GM19395 (cell line): ENCODE measurements at regions not wholly inside any gene's neighbourhood (a gene's known extent, or its start where the extent isn't known, plus 50 kb on each side); places are given as distances from the start of the nearest gene placed in this dataset.

Experiments used
- ATAC-seq: cut with Tn5 transposase; IDR thresholded peaks from one replicate; pipeline ENCODE4 v1.9.1; 2021; ENCODE audit warnings: mild to moderate bottlenecking, moderate library complexity; ENCODE audit not compliant: unreplicated experiment

DNA sequence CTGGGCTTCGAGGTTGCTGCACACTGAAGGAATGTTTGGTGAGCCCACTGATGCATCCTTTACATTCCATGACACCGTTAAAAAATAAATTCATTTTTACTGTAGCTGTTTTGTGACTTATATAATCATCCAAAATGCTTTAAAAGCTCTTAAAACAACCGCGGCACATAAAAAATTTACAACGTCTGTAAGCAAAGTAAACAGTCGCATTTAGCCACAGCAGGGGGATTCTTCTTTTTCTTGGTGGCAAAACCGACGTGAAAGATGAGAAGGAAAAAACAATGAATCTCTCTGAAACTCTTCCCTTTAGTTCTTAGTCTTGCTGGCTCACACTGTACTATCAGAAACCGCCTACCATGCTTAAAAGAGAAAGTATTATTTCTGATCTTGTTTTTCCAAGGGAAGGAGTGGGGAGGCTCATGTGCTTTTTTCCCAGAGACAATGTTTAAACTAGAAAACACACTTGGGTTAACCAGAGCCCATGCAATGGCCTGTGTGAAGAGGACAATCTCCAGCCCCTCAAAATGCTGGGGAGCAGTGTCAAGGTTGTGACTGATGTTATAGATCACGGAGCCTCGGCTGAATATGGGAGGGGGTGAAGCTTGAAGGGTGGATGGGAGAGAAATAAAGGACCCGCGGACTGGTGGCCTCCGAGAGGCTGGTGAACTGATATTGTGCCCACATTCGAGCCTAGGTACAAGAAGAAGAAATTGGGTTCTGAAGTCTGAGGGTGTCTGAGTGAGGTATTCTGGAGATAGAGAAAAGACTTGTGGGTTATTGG is 91.1 kb downstream of the IRF8 start:
- no peak for ATAC-seq

GRCh38 chr16:85990861-85991301 is 91.9 kb downstream of the IRF8 start:
- ATAC-seq: no peak

DNA sequence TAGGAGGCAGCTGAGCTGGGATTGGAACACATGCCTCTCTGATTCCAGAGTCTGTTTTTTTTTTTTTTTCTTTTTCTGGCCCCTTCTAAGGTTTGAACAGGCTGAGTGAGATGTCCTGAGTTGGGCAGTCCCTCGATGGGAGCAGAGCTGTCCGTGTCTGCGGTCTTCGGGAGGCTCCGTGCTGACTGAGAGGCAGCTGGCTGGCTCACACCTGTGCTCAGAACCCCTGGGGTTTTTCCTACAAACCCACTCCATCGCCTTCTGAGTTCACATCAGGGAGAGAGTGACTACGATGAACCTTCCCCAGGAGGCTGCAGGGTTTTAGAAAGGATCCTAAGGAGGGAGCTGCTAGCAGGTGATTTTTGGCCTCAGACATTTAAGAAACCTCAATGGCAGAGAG is 92.5 kb downstream of the IRF8 start:
- no peak for ATAC-seq

GRCh38 chr16:85991856-85992255 is 92.9 kb downstream of the IRF8 start:
- ATAC-seq: no peak

DNA sequence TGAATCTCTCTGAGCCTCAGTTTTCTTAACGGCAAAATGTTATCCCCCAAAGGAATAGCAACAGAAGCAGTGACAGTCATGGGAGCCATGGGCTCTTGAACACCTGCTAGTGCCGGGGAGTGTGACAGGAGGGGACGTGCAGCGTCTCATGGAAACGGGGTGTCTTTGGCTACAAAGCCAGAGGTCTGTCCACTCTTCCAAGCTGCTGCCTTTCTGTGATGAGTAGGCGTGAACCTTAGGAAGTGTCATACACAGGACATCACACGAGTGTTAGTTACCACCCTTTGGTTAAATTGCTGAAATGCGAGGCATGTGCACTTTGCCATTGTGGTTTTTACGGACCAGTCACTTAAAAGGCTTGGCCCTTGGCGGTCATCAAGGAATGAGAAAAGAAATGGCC is 93.4 kb downstream of the IRF8 start:
- no peak for ATAC-seq

GRCh38 chr16:85992779-85993178 is 93.8 kb downstream of the IRF8 start:
- ATAC-seq: no peak

GRCh38 chr16:85994492-85995490 is 95.8 kb downstream of the IRF8 start:
- no peak for ATAC-seq

GRCh38 chr16:85995541-85996423 is 96.8 kb downstream of the IRF8 start:
- ATAC-seq: no peak

DNA sequence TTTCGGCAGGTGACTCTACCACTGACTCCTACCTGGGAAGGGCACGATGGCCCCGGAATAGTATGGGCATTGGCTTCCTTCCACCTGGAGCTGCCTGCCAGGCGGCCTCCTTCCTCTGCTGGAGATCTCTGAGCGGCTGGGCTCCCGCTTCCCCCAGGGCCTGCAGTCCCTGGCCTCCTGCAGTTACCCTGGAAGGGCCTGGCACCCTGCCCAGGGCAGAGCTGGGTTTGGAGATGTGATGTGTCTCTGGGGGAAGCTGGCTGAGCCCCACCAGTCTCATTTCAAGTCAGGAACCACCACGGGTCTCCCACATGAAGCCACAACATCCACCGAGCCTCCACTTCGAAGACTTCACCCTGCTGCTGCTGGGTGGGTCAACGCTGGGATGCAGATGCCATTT is 97.9 kb downstream of the IRF8 start:
- ATAC-seq: no peak

- ATAC-seq: no peak
Observed at GRCh38 chr16:85998171-85998867, 99.4 kb downstream of the IRF8 start.

DNA sequence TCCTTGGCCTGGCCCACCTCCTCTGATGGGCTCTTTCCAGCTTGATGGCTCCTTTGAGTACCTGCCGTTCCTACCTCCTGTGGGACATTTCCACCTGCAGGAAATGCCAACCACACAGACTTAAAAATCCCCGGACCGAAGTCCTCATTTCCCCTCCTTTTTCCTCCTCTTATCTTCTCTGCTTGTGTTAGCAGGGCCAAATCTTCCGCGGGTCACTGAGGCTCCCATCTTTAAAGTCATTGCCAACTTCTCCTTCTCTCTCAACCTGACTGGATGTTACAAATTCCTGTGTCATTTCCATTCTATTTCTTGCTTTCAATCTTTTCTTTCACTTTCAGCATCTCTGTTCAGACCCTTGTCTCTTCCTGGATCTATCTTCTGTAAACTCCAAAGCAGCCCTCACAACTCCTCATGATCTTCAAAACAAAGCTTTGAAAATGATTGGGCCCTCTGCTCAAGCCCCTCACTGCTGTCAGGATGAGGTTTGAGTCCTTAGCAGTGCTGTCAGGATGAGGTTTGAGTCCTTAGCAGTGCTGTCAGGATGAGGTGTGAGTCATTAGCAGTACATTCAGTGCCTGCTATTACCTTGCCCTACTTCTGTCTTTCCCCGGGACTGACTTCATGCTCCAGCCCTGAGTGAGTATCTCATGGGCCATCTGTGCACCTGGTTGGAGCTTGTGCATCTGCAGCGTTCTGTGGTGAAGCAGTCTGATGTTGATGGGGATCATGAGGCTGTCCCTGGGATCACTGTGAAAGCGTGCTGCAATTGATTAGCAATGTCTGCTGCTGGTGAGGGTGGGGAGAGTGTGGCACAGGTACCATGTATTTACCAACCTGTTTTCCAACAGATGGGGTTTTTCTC is 100.1 kb downstream of the IRF8 start:
- ATAC-seq: no peak

DNA sequence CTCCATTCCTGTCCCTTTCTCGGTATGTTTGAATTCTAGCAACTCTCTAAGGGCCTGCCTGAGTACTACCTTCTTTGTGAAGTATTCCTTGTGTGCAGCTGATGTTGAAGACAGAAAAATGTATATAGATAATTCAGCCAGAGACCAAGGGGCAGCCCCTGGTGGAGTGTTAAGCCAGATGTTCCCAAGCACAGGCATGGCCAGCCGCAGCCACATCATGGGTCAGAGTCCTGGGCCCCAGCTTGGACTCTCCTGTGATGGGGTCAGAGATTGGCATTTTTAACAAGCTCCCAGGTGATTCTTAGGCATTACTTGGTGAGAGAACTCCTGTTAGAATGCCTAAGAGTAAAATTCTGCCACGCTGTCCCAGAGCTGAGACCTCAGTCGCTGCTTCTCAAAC is 100.8 kb downstream of the IRF8 start:
- no peak for ATAC-seq

- ATAC-seq: no peak
Observed at GRCh38 chr16:86002178-86002900, 103.4 kb downstream of the IRF8 start.

DNA sequence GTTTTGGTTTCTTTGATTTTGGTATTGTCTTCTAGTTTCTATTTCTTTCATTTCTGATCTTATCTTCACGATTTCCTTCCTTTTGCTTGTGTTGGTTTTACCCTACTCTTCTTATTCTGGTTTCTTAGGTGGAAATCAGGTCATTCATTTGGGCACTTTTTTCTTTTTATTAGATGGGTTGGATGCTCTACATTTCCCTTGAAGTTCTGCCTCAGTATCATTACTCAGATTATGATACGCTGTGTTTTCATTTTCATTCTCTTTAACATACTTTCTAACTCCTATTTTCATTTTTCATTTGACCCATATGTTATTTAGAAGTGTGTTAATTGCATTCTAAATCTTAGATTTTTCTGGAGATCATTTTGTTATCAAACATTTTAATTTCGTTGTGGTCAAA is 108.6 kb downstream of the IRF8 start:
- no peak for ATAC-seq

DNA sequence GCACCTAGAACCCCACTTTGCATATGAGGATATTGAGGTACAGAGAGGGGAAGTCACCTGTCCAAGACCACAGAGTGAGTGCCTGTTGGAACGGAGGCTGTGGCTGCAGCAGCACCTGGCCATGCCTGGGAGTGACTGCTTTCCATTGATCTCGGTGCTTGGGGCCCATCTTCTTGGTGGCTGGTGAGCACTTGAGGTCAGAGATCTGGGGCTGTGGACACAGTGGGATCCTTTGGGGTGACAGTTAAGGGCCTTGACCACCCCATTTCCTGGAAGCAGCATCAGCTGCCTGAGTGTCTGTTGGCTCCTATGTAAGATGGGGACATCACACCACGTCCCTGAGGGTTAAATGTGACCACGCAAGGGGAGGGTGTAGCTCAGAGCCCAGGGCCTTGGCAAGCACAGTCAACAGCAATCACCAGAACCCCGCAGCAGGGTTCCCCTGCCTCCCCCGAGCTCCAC is 111.7 kb downstream of the IRF8 start:
- no peak for ATAC-seq

DNA sequence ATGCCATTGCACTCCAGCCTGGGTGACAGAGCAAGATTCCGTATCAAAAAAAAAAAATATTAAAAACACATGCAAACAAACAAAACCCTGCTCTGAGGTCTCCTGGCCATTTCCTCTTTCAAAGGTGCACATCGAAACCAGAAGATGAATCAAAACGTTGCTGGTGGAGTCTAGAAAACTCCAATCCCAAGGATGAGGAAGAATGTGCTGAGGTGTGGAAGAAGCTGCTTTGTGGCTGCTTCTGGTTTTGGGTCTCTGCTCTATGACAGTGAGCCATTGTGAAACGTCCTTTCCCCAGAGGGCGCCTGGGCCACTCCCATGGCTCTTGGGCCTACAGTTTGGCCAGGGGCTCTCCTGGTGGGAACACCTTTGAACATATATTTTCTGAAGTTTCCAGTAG is 112.6 kb downstream of the IRF8 start:
- ATAC-seq: no peak

- ATAC-seq: no peak
Observed at GRCh38 chr16:86012221-86012620, 113.3 kb downstream of the IRF8 start.

- no peak for ATAC-seq
Observed at GRCh38 chr16:86013867-86014266, 114.9 kb downstream of the IRF8 start.

DNA sequence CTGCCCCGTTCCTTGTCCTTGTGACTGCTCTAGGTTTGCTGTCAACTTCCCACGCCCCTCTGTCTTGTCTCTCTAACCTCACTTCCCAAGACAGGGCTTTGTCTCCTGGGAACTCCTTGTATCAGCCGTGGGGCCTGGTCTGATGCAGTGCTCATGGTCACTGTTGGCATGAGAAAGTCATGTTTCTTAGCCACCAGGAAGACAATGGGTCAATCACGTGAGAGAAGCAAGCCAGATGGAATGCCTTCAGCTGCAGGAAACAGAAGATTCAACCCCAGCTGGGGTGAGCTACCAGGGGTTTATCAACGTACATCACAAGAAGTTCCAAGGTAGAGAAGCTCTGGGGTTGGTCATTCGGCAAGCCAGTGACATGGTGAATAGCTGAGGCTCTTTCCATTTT is 116.6 kb downstream of the IRF8 start:
- ATAC-seq: no peak
